Liver (tissue), 7 donors: ENCODE measurements at regions not wholly inside any gene's neighbourhood (a gene's known extent, or its start where the extent isn't known, plus 50 kb on each side); places are given as distances from the start of the nearest gene placed in this dataset.

Source experiments
- DNase-seq: peaks from one replicate; pipeline ENCODE4 v3.0.0-alpha.2; 2017; ENCODE audit warnings: low spot score
- H3K27ac ChIP-seq, 2 donors: one replicate each; pipeline ENCODE4 v1.7.0; 2013; ENCODE audit warnings: inconsistent platforms in 2 of 2, low read length in 2 of 2, control low read depth in 1 of 2, low read depth in 1 of 2, mild to moderate bottlenecking in 1 of 2
- H3K27me3 ChIP-seq, 4 donors: one replicate each; pipeline versions ENCODE4 v1.6.1 to v1.7.0; 2013; ENCODE audit warnings: low read length in 3 of 4, inconsistent platforms in 1 of 4, mild to moderate bottlenecking in 1 of 4, moderate library complexity in 1 of 4; ENCODE audit not compliant: control insufficient read depth in 4 of 4, insufficient read depth in 4 of 4
- H3K36me3 ChIP-seq, 4 donors: one replicate each; pipeline versions ENCODE4 v1.6.1 to v1.7.0; 2013; ENCODE audit warnings: low read length in 3 of 4, mild to moderate bottlenecking in 3 of 4, low read depth in 1 of 4, moderate library complexity in 1 of 4; ENCODE audit not compliant: control insufficient read depth in 4 of 4, insufficient read depth in 3 of 4
- H3K4me1 ChIP-seq, 4 donors: one replicate each; pipeline versions ENCODE4 v1.6.1 to v1.7.0; 2013; ENCODE audit warnings: low read length in 3 of 4, mild to moderate bottlenecking in 3 of 4, moderate library complexity in 1 of 4; ENCODE audit not compliant: control insufficient read depth in 4 of 4, insufficient read depth in 4 of 4
- H3K4me3 ChIP-seq, 3 donors: one replicate each; pipeline versions ENCODE4 v1.6.1 to v1.7.0; 2013; ENCODE audit warnings: low read length in 3 of 3, control low read depth in 1 of 3, low read depth in 1 of 3, mild to moderate bottlenecking in 1 of 3
- H3K9ac ChIP-seq, 2 donors: one replicate each; pipeline ENCODE4 v1.7.0; 2013; ENCODE audit warnings: low read length in 2 of 2, mild to moderate bottlenecking in 2 of 2, moderate library complexity in 2 of 2, control low read depth in 1 of 2, low read depth in 1 of 2
- H3K9me3 ChIP-seq, 4 donors: one replicate each; pipeline versions ENCODE4 v1.6.1 to v1.7.0; 2013; ENCODE audit warnings: low read length in 3 of 4; ENCODE audit not compliant: control insufficient read depth in 4 of 4
- EGR1 ChIP-seq, 2 donors: IDR thresholded peaks; 2 replicates each; pipeline ENCODE4 v1.6.1; 2016 to 2018; ENCODE audit warnings: antibody characterized with exemption in 2 of 2, low read depth in 2 of 2
- FOXA1 ChIP-seq: IDR thresholded peaks from 2 replicates; pipeline ENCODE4 v1.6.1; 2016; ENCODE audit warnings: antibody characterized with exemption
- FOXA2 ChIP-seq: IDR thresholded peaks from 2 replicates; pipeline ENCODE4 v1.6.1; 2016; ENCODE audit warnings: antibody characterized with exemption
- HNF4A ChIP-seq, 2 donors: conservative IDR thresholded peaks; 2 replicates each; pipeline ENCODE4 v1.6.1; 2016; ENCODE audit warnings: antibody characterized with exemption in 2 of 2, mild to moderate bottlenecking in 2 of 2
- HNF4G ChIP-seq: IDR thresholded peaks from 2 replicates; pipeline ENCODE4 v1.6.1; 2016; ENCODE audit warnings: antibody characterized with exemption
- JUND ChIP-seq, 2 donors: IDR thresholded peaks; 2 replicates each; pipeline ENCODE4 v1.6.1; 2016; ENCODE audit warnings: antibody characterized with exemption in 2 of 2
- NR2F2 ChIP-seq: IDR thresholded peaks from 2 replicates; pipeline ENCODE4 v1.6.1; 2016; ENCODE audit warnings: antibody characterized with exemption
- RXRA ChIP-seq, 2 donors: IDR thresholded peaks; 2 replicates each; pipeline ENCODE4 v1.6.1; 2017 to 2018; ENCODE audit warnings: antibody characterized with exemption in 2 of 2, mild to moderate bottlenecking in 1 of 2
- SP1 ChIP-seq: IDR thresholded peaks from 2 replicates; pipeline ENCODE4 v1.6.1; 2018; ENCODE audit warnings: antibody characterized with exemption, mild to moderate bottlenecking
- TAF1 ChIP-seq: conservative IDR thresholded peaks from 2 replicates; pipeline ENCODE4 v1.6.1; 2016; ENCODE audit warnings: antibody characterized with exemption, mild to moderate bottlenecking
- YY1 ChIP-seq: IDR thresholded peaks from 2 replicates; pipeline ENCODE4 v1.6.1; 2016; ENCODE audit warnings: antibody characterized with exemption, mild to moderate bottlenecking
- WGBS: extraction: QIAGEN DNeasy Blood & Tissue Kit; methylation state at CpG from one replicate; pipeline ENCODE4 v1.1.7; 2013; 5-methylcytosine and 5-hydroxymethylcytosine counted together
- TF ChIP-seq, protein P1 (sequence below): IDR thresholded peaks from 2 replicates; pipeline ENCODE4 v1.6.1; 2016; ENCODE audit warnings: antibody characterized with exemption
- TF ChIP-seq, protein P2 (sequence below): IDR thresholded peaks from 2 replicates; pipeline ENCODE4 v1.6.1; 2016; ENCODE audit warnings: antibody characterized with exemption
- donor health status: healthy.
- donor health status: healthy.
- donor health status: healthy.
- donor health status: healthy.

DNA sequence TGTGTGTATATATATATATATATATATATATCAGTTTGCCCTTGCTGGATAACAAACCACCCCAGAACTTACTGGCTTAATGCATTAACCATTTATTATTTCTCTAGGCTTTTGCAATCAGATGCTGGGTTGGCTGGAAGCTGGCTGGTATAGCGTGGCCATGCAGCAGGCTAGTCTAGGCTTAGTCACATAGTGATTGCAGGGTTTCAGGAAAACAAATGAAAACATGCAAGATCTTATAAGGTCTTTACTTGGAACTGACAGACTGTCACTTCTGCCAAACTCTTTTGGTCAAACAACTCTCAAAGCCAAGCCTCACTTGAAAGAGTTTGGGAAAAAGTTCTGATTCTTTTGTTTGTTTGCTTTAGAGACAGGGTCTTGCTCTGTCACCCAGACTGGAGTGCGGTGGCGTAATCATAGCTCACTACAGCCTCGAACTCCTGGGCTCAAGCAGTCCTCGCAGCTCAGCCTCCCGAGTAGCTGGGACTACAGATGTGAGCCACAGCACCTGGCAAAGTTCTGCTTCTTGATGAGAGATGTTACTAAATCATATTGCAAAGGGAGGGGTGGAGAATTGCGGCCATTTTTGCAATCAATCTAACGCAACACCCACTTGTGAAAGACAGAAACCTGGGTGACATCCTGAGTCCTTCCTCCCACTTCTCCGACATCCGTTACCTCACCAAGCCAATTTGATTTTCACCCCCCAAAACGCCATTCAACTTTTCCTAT is 58.7 kb upstream of the SMOX start:
- Histone ChIP-seq H3K4me1 (peaks cover 0 to 4% (median 3%) of the 10 kb centered on the region in 4 donors), H3K9ac (no peak overlapping the region)
- no peak for DNase-seq

DNA sequence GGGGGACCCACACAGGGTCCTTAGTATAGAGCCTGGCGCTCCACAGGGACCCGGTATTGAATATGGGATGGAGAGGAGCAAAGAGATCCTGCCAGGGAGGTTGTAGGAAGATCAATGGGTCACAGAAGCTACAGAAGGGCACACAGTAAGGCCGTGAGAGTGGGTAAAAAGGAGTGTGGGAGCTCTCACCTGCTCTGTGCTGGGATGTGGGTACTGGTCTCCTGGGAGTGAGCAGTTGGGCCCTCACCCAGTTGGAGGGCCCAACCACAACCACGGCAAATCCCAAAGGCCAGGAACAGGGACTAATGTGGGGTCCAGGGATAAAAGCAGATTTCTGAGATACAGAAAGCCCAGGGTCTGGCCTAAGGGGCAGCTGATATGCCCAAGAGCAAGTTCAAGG is 59.9 kb upstream of the SMOX start:
- Histone ChIP-seq H3K4me1 (peaks cover 0 to 4% (median 3%) of the 10 kb centered on the region in 4 donors), H3K9ac (no peak overlapping the region), H3K27ac (no peak overlapping the region), H3K36me3 (no peaks in the 10 kb centered on the region), H3K27me3 (no peaks in the 10 kb centered on the region), H3K9me3 (no peaks in the 10 kb centered on the region), H3K4me3 (no peak overlapping the region)
- no peak for DNase-seq
- 95% methylated on average over 4 of the region's 4 CpGs for WGBS
- TF ChIP-seq YY1: no peak
- TF ChIP-seq SP1: no peak
- no peak for TF ChIP-seq HNF4A (conservative IDR thresholded peaks at IDR 0.05)
- no peak for TF ChIP-seq FOXA1
- TF ChIP-seq, protein P1, sequence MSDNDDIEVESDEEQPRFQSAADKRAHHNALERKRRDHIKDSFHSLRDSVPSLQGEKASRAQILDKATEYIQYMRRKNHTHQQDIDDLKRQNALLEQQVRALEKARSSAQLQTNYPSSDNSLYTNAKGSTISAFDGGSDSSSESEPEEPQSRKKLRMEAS: no peak
- TF ChIP-seq, protein P2, sequence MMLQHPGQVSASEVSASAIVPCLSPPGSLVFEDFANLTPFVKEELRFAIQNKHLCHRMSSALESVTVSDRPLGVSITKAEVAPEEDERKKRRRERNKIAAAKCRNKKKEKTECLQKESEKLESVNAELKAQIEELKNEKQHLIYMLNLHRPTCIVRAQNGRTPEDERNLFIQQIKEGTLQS: no peak
- TF ChIP-seq FOXA2: no peak
- no peak for TF ChIP-seq TAF1
- TF ChIP-seq NR2F2: no peak
- no peak for TF ChIP-seq JUND (IDR thresholded peaks at IDR 0.05)

More for the DNA sequence above, 58.7 kb upstream of the SMOX start:
- Histone ChIP-seq H3K4me3 (no peak overlapping the region), H3K36me3 (no peaks in the 10 kb centered on the region), H3K27me3 (no peaks in the 10 kb centered on the region), H3K27ac (no peak overlapping the region), H3K9me3 (no peaks in the 10 kb centered on the region)
- WGBS: 83% methylated on average over 11 of the region's 11 CpGs
- no peak for TF ChIP-seq FOXA2
- TF ChIP-seq, protein P1: no peak
- TF ChIP-seq RXRA (IDR thresholded peaks at IDR 0.05): no peak
- TF ChIP-seq EGR1 (IDR thresholded peaks at IDR 0.05; ENCODE audit: low read depth in 2 of 2): no peak
- TF ChIP-seq HNF4A (conservative IDR thresholded peaks at IDR 0.05): no peak

DNA sequence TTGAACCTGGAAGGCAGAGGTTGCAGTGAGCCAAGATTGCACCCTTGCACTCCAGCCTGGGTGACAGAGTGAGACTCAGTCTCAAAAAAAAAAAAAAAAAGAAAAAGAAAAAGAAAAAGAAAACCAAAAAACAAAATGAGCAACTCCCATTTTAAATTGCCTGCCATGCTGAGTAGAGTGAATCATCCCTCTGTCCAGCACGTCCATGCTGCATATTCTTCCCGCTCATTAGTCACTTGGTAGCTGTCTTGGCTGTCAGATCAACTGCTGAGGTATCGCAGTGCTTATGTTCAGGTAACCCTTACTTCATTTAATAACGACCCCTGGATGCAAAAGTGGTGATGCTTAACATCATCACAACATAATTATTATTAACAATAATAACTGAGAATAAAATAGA is 60.7 kb upstream of the SMOX start:
- H3K27ac ChIP-seq: no peak overlapping the region
- H3K27me3 ChIP-seq: no peaks in the 10 kb centered on the region
- no peak overlapping the region for H3K9ac ChIP-seq
- WGBS: 82% methylated on average over 4 of the region's 4 CpGs
- no peak for DNase-seq
- H3K36me3 ChIP-seq: no peaks in the 10 kb centered on the region
- TF ChIP-seq EGR1 (IDR thresholded peaks at IDR 0.05; ENCODE audit: low read depth in 2 of 2) (no peak), HNF4G (no peak), FOXA1 (no peak), HNF4A (conservative IDR thresholded peaks at IDR 0.05) (no peak), YY1 (no peak)
- TF ChIP-seq, protein P2: no peak
- H3K9me3 ChIP-seq: no peaks in the 10 kb centered on the region
- peaks cover 0 to 4% (median 3%) of the 10 kb centered on the region in 4 donors for H3K4me1 ChIP-seq
- H3K4me3 ChIP-seq: no peak overlapping the region
